HL-60 (cell line): ENCODE measurements at regions not wholly inside any gene's neighbourhood (a gene's known extent, or its start where the extent isn't known, plus 50 kb on each side); places are given as distances from the start of the nearest gene placed in this dataset.

ENCODE experiments used
- GABPA ChIP-seq: IDR thresholded peaks from 2 replicates; pipeline ENCODE4 v1.6.1; 2012; ENCODE audit warnings: low read depth
- POLR2AphosphoS5 ChIP-seq: IDR thresholded peaks from 2 replicates; pipeline ENCODE4 v1.6.1; 2012; ENCODE audit warnings: low read depth
- SPI1 ChIP-seq: IDR thresholded peaks from 2 replicates; pipeline ENCODE4 v1.6.1; 2012; ENCODE audit warnings: low read depth, mild to moderate bottlenecking, borderline replicate concordance
- TF ChIP-seq, protein P1 (sequence below): IDR thresholded peaks from one replicate; pipeline ENCODE4 v1.5.1; 2011; ENCODE audit warnings: low read length, control low read depth, inconsistent platforms; ENCODE audit not compliant: insufficient read depth
- TF ChIP-seq, protein P2 (sequence below): IDR thresholded peaks from 2 replicates; pipeline ENCODE4 v1.6.1; 2012; ENCODE audit warnings: low read depth; ENCODE audit not compliant: insufficient replicate concordance

DNA sequence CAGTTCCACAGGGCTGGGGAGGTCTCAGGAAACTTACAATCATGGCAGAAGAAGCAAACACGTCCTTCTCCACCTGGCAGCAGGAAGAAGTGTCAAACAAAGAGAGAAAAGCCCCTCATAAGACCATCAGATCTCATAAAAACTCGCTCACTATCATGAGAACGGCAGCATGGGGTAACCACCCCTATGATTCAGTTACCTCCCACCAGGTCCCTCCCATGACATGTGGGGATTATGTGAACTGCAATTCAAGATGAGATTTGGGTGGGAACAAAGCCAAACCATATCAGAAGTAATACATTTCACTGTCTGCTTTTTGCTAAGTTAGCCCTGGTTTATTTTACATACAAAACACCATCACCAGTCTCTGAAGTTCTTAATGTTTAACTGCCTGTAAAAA, 68.5 kb downstream of the RBM11 start:
- TF ChIP-seq, protein P1, sequence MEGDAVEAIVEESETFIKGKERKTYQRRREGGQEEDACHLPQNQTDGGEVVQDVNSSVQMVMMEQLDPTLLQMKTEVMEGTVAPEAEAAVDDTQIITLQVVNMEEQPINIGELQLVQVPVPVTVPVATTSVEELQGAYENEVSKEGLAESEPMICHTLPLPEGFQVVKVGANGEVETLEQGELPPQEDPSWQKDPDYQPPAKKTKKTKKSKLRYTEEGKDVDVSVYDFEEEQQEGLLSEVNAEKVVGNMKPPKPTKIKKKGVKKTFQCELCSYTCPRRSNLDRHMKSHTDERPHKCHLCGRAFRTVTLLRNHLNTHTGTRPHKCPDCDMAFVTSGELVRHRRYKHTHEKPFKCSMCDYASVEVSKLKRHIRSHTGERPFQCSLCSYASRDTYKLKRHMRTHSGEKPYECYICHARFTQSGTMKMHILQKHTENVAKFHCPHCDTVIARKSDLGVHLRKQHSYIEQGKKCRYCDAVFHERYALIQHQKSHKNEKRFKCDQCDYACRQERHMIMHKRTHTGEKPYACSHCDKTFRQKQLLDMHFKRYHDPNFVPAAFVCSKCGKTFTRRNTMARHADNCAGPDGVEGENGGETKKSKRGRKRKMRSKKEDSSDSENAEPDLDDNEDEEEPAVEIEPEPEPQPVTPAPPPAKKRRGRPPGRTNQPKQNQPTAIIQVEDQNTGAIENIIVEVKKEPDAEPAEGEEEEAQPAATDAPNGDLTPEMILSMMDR, result no peak
- TF ChIP-seq POLR2AphosphoS5 (no peak), GABPA (no peak), SPI1 (no peak)
- TF ChIP-seq, protein P2, sequence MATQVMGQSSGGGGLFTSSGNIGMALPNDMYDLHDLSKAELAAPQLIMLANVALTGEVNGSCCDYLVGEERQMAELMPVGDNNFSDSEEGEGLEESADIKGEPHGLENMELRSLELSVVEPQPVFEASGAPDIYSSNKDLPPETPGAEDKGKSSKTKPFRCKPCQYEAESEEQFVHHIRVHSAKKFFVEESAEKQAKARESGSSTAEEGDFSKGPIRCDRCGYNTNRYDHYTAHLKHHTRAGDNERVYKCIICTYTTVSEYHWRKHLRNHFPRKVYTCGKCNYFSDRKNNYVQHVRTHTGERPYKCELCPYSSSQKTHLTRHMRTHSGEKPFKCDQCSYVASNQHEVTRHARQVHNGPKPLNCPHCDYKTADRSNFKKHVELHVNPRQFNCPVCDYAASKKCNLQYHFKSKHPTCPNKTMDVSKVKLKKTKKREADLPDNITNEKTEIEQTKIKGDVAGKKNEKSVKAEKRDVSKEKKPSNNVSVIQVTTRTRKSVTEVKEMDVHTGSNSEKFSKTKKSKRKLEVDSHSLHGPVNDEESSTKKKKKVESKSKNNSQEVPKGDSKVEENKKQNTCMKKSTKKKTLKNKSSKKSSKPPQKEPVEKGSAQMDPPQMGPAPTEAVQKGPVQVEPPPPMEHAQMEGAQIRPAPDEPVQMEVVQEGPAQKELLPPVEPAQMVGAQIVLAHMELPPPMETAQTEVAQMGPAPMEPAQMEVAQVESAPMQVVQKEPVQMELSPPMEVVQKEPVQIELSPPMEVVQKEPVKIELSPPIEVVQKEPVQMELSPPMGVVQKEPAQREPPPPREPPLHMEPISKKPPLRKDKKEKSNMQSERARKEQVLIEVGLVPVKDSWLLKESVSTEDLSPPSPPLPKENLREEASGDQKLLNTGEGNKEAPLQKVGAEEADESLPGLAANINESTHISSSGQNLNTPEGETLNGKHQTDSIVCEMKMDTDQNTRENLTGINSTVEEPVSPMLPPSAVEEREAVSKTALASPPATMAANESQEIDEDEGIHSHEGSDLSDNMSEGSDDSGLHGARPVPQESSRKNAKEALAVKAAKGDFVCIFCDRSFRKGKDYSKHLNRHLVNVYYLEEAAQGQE, result no peak
